ENCODE measurements at regions not wholly inside any gene's neighbourhood (a gene's known extent, or its start where the extent isn't known, plus 50 kb on each side); places are given as distances from the start of the nearest gene placed in this dataset.
A peak's percentile ranks its signal among the peaks of the same experiment; 100 is the strongest.

DNA sequence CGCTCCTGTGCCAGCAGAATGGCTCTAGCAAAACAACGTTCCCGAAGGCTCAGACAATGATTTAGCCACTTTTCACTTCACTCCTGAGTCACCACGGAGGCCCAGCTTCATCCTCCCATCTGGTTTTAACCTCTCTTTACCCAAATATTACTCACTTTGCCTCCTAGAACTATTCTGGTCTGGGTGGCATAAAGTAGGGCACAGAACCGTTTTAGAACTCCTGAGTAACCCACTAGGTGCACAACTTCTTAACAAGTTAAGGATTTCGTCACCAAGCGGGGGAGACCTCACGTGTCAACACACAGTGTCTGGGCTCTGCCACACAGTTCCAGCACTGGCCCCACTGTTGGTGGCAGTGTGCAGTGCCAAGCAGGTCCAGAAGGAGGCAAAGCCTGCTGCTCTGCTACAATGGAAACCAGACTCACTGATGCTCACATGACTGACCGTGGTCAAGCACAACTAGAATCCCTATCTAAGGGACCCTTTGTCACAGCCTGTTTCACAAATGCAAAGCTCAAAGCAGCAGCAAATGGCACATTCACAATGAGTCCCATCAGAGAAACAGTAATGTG lies 121.7 kb downstream of the SIPA1L2 start:
- Histone ChIP-seq H4K20me1 (replicated peaks; ENCODE audit: control insufficient read depth, extremely low read depth, insufficient read depth, low read length) (no peaks in the 10 kb centered on the region), H3K9ac (replicated peaks; ENCODE audit: extremely low read depth, insufficient read depth, low read length) (no peak overlapping the region), H3K9me1 (replicated peaks; ENCODE audit: control insufficient read depth, extremely low read depth, insufficient read depth, low read length) (no peaks in the 10 kb centered on the region), H3K4me1 (ENCODE audit: control insufficient read depth, extremely low read depth, insufficient read depth, low read length) (no peaks in the 10 kb centered on the region), H3K27me3 (ENCODE audit: control insufficient read depth in 2 of 2, insufficient read depth in 2 of 2, low read length in 2 of 2) (no peaks in the 10 kb centered on the region), H3K4me2 (ENCODE audit: insufficient read depth, low read length) (no peak overlapping the region), H3K9me3 (replicated peaks; ENCODE audit: control insufficient read depth, insufficient read depth, low read length) (no peaks in the 10 kb centered on the region), H3K4me3 (replicated peaks in 1 of 3; ENCODE audit: insufficient read depth in 1 of 3, low read depth in 1 of 3, low read length in 3 of 3) (no peak overlapping the region), H3K79me2 (ENCODE audit: control insufficient read depth, insufficient read depth, low read length) (peaks cover 8% of the 10 kb centered on the region), H2AFZ (ENCODE audit: low read depth, low read length) (no peak overlapping the region), H3K27ac (ENCODE audit: insufficient read depth, low read depth, low read length) (no peak overlapping the region), H3K36me3 (ENCODE audit: control insufficient read depth in 2 of 2, extremely low read depth in 1 of 2, insufficient read depth in 2 of 2, low read length in 2 of 2) (no peaks in the 10 kb centered on the region)
- intact Hi-C loops (cut with micrococcal nuclease) = no loop called here
- no TSS peak for BruUV-seq (replicated peaks)
- no peak for DNase-seq (ENCODE audit: low read depth, low spot score)
- ChIA-PET POLR2A (no interaction called here), CTCF (interaction anchor here (0.6 to 2.0 kb wide), 3 partner anchors 10 to 119 kb away, joined by 3 to 6 read pairs (median 3); no protein-coding TSS in a partner anchor)
- FAIRE-seq = no peak
- TF ChIP-seq MYC (IDR thresholded peaks at IDR 0.05; ENCODE audit: low read depth, low read length) (no peak), EZH2 (IDR thresholded peaks at IDR 0.05; ENCODE audit: borderline replicate concordance, low read depth, low read length, severe bottlenecking) (no peak)
- TF ChIP-seq, protein P1, sequence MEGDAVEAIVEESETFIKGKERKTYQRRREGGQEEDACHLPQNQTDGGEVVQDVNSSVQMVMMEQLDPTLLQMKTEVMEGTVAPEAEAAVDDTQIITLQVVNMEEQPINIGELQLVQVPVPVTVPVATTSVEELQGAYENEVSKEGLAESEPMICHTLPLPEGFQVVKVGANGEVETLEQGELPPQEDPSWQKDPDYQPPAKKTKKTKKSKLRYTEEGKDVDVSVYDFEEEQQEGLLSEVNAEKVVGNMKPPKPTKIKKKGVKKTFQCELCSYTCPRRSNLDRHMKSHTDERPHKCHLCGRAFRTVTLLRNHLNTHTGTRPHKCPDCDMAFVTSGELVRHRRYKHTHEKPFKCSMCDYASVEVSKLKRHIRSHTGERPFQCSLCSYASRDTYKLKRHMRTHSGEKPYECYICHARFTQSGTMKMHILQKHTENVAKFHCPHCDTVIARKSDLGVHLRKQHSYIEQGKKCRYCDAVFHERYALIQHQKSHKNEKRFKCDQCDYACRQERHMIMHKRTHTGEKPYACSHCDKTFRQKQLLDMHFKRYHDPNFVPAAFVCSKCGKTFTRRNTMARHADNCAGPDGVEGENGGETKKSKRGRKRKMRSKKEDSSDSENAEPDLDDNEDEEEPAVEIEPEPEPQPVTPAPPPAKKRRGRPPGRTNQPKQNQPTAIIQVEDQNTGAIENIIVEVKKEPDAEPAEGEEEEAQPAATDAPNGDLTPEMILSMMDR (IDR thresholded peaks at IDR 0.05; ENCODE audit: extremely low read depth in 1 of 2, insufficient read depth in 1 of 2, low read depth in 1 of 2, low read length in 2 of 2) = peak; percentile 3 to 25
- dilution Hi-C loops (cut with MboI; ENCODE audit: extremely low pct_ligation_motif_present, low sequenced_read_pairs) = no loop called here

DNA sequence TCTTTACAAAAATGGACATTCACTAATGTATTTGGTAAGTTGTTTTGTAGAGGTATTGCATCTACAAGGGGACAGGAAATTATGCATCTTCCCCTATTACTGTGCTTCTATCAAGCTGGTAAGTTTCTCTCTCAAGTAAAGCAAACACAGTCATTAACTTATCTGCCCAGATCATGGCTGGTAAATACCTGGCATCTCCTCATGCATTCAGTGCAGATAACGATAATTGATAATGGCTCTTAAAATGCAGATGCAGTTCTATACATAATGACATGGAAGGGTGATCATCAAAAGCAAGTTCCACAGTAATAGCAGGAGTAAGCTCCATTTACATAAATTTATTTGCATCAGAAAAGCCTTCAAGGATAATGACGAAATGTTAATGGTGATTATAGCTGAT lies 122.4 kb downstream of the SIPA1L2 start:
- Histone ChIP-seq H3K27me3 (ENCODE audit: control insufficient read depth in 2 of 2, insufficient read depth in 2 of 2, low read length in 2 of 2) (no peaks in the 10 kb centered on the region), H3K4me3 (replicated peaks in 1 of 3; ENCODE audit: insufficient read depth in 1 of 3, low read depth in 1 of 3, low read length in 3 of 3) (no peak overlapping the region), H3K36me3 (ENCODE audit: control insufficient read depth in 2 of 2, extremely low read depth in 1 of 2, insufficient read depth in 2 of 2, low read length in 2 of 2) (no peaks in the 10 kb centered on the region), H3K4me1 (ENCODE audit: control insufficient read depth, extremely low read depth, insufficient read depth, low read length) (no peaks in the 10 kb centered on the region), H3K79me2 (ENCODE audit: control insufficient read depth, insufficient read depth, low read length) (peaks cover 8% of the 10 kb centered on the region), H3K9me1 (replicated peaks; ENCODE audit: control insufficient read depth, extremely low read depth, insufficient read depth, low read length) (no peaks in the 10 kb centered on the region), H2AFZ (ENCODE audit: low read depth, low read length) (no peak overlapping the region), H3K9me3 (replicated peaks; ENCODE audit: control insufficient read depth, insufficient read depth, low read length) (no peaks in the 10 kb centered on the region), H3K27ac (ENCODE audit: insufficient read depth, low read depth, low read length) (no peak overlapping the region), H3K4me2 (ENCODE audit: insufficient read depth, low read length) (no peak overlapping the region), H4K20me1 (replicated peaks; ENCODE audit: control insufficient read depth, extremely low read depth, insufficient read depth, low read length) (no peaks in the 10 kb centered on the region), H3K9ac (replicated peaks; ENCODE audit: extremely low read depth, insufficient read depth, low read length) (no peak overlapping the region)
- BruUV-seq (replicated peaks) = no TSS peak
- ChIA-PET POLR2A (no interaction called here), CTCF (interaction anchor here (0.6 to 2.0 kb wide), 2 partner anchors 10 to 120 kb away, joined by 3 to 6 read pairs; no protein-coding TSS in a partner anchor)
- intact Hi-C loops (cut with micrococcal nuclease) = no loop called here
- FAIRE-seq (peak; percentile 28), DNase-seq (ENCODE audit: low read depth, low spot score) (no peak)
- no peak for TF ChIP-seq POLR2A (IDR thresholded peaks at IDR 0.05; ENCODE audit: low read depth, low read length)
- TF ChIP-seq GATA2 (IDR thresholded peaks at IDR 0.05; ENCODE audit: insufficient read depth, insufficient read length, low read depth, low read length) = no peak
- TF ChIP-seq POLR2AphosphoS5 (IDR thresholded peaks at IDR 0.05; ENCODE audit: insufficient read depth, low read depth, low read length) = no peak
- no peak for TF ChIP-seq JUN (IDR thresholded peaks at IDR 0.05; ENCODE audit: borderline replicate concordance, insufficient read depth, insufficient read length, low read depth)
- TF ChIP-seq FOS (IDR thresholded peaks at IDR 0.05; ENCODE audit: borderline replicate concordance, insufficient read depth, low read length) = no peak
- TF ChIP-seq, protein P1 (IDR thresholded peaks at IDR 0.05; ENCODE audit: extremely low read depth in 1 of 2, insufficient read depth in 1 of 2, low read depth in 1 of 2, low read length in 2 of 2) = no peak
- TF ChIP-seq, protein P2, sequence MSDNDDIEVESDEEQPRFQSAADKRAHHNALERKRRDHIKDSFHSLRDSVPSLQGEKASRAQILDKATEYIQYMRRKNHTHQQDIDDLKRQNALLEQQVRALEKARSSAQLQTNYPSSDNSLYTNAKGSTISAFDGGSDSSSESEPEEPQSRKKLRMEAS (IDR thresholded peaks at IDR 0.05; ENCODE audit: insufficient read depth, insufficient read length) = no peak
- TF ChIP-seq EZH2 (IDR thresholded peaks at IDR 0.05; ENCODE audit: borderline replicate concordance, low read depth, low read length, severe bottlenecking) = no peak
- no peak for TF ChIP-seq MYC (IDR thresholded peaks at IDR 0.05; ENCODE audit: low read depth, low read length)
- dilution Hi-C loops (cut with MboI; ENCODE audit: extremely low pct_ligation_motif_present, low sequenced_read_pairs) = no loop called here

Data from endothelial cell of umbilical vein (primary cell).